ENCODE measurements at regions not wholly inside any gene's neighbourhood (a gene's known extent, or its start where the extent isn't known, plus 50 kb on each side); places are given as distances from the start of the nearest gene placed in this dataset.

DNA sequence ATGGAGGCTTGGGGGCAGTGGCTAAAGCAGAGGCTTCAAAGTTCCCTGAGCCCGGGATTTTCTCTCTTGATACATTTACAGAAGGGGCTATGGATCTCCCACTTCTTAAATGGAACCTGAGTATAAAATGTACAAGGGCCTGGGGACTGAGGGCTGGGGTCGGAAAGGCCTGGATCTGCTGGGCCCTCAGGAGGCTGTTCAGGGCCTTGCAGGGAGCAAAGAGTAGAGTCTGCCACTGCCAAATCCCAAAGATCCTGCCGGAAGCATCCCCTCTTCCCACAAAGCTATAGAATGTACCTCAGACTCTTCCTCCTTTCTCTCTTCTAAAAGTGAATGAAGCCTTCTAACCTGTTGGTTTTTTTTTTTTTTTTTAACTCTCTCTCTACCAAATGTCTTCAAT is 59.8 kb upstream of the ARHGEF3 start:
- H3K27ac ChIP-seq (ENCODE audit: low read depth, low read length), result no peak overlapping the region
- 61 to 89% (median 74%) methylated on average over 3 of the region's 3 CpGs for WGBS, 3 donors

DNA sequence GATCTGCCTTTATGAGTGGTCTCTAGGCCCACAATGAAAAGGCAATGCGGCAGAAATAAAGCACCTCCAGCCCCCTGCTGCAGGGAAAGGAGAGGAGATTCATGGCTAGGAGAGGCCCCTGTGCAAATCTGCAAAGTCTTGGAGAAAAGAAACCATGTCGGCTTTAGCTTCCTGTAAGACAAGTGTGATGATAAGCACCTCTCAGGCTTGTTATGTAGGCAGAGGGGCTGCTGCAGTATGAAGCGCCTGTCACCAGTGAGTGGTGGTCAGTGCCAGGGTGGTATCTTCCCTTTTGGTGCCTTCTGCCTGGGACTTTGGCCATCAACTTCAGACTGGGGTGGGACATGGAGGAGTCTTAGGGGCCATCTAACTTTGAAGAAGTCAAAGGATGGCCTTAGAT is 59.2 kb upstream of the ARHGEF3 start:
- 81 to 88% (median 85%) methylated on average over 3 of the region's 3 CpGs for WGBS, 3 donors
- H3K27ac ChIP-seq (ENCODE audit: low read depth, low read length), result no peak overlapping the region

- H3K27ac ChIP-seq (ENCODE audit: low read depth, low read length), result no peak overlapping the region
These were observed 58.6 kb upstream of the ARHGEF3 start for GRCh38 chr3:56860351-56860750.

- 79 to 89% (median 83%) methylated on average over 1 of the region's 1 CpG for WGBS, 3 donors
- H3K27ac ChIP-seq (ENCODE audit: low read depth, low read length), result no peak overlapping the region
These were observed 56.6 kb upstream of the ARHGEF3 start for GRCh38 chr3:56858331-56858730.

- WGBS, 3 donors, result 70 to 86% (median 81%) methylated on average over 4 of the region's 4 CpGs
- no peak overlapping the region for H3K27ac ChIP-seq (ENCODE audit: low read depth, low read length)
These were observed 55.4 kb upstream of the ARHGEF3 start for GRCh38 chr3:56857178-56857577.

DNA sequence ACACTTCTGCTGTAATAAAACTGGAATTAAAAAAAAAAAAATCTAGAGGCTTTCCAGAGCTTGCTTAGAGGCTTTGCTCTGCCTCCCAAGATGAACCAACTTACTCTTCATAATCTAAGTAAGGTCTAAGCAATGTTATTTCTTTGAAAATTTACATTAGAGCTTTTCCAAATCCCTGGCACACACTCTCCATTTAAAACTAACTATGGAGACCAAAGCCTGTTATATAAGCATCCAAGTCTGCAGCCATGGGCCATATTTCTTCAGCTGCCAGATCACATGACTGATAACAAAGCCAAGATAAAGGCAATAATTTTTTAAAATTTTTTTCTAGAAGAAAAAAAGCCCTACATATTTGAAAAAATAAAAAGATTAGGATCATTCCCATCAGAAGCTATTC is 55.0 kb upstream of the ARHGEF3 start:
- H3K27ac ChIP-seq (ENCODE audit: low read depth, low read length), result no peak overlapping the region

GRCh38 chr3:56855856-56856512 is 54.2 kb upstream of the ARHGEF3 start:
- WGBS, 3 donors, result 63 to 81% (median 65%) methylated on average over 9 of the region's 9 CpGs
- no peak overlapping the region for H3K27ac ChIP-seq (ENCODE audit: low read depth, low read length)

- H3K27ac ChIP-seq (ENCODE audit: low read depth, low read length), result no peak overlapping the region
- WGBS, 3 donors, result 75 to 87% (median 76%) methylated on average over 5 of the region's 5 CpGs
These were observed 53.3 kb upstream of the ARHGEF3 start for GRCh38 chr3:56854856-56855611.

DNA sequence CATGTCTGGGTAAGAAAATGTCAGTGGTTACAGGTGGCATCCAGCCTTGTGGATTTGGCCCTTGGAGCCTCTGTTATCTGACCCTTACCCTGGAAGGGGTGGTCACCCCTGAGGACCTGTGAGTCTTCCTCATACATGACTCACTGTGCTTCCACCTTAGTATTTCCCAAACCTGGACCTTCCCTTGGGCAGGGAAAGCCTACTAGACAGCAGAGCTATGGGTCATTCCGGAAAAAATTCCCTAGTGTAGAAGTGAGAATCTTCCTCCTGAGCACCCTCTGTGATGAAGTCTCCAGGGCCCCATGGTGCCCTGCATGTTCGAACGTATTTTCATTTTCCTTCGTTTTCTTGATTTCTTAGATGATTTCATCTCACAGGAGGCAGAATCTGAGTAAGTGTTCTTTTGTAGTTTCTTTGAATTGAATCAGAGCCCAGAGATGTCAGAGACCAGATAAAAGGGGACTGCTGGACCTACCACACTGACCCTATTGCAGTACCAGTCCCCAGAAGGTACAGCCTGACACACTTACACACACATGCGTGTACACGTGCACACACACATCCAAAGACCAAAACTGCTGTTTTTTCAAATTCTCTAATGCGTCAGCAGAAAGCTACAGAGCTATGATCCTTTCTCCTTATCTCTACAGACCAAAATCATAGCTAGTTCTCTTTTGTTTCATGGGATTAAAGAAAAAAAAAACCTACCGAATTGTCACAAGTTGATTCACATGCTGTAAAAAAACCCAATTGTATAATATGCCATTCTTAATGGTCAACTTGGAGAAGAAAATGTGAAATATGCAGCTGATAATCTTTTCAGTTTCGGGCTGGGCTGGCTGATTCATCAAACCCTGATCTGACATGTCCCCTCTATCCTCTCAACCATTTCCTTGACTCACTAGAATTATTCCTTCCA is 50.5 kb upstream of the ARHGEF3 start:
- H3K27ac ChIP-seq (ENCODE audit: low read depth, low read length), result no peak overlapping the region
- WGBS, 3 donors, result 88 to 90% (median 88%) methylated on average over 9 of the region's 9 CpGs

Measured in adipose tissue (tissue), 3 donors.